ENCODE measurements at regions not wholly inside any gene's neighbourhood (a gene's known extent, or its start where the extent isn't known, plus 50 kb on each side); places are given as distances from the start of the nearest gene placed in this dataset.

DNA sequence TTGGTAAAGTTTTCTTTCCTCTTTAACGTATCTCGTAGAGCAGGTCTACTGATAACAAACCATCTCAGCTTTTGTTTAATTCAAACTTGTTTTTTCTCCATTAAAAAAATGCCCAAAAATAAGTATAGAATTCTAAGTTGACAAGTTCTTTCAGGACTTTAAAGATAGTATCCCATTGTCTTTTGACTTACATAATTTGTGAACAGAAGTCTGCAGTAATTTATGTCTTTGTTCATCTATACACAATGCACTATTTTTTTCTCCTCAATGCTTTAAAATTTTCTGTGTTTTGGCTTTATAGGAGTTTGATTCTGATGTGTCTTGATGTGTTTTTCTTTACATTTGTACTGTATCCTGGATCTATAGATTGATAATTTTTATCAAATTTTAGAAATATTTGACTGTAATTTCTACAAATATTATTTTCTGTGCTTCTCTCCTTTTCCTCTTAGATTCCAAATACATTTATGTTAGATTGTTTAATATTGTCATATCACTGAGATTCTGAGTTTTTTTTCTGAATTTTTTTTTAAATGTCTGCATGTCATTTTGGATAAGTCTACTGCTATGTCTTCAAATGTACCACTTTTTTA, 143.3 kb downstream of the FTCDNL1 start:
- no peak for DNase-seq

GRCh38 chr2:199705538-199705937, 145.5 kb downstream of the FTCDNL1 start:
- no peak for DNase-seq

DNA sequence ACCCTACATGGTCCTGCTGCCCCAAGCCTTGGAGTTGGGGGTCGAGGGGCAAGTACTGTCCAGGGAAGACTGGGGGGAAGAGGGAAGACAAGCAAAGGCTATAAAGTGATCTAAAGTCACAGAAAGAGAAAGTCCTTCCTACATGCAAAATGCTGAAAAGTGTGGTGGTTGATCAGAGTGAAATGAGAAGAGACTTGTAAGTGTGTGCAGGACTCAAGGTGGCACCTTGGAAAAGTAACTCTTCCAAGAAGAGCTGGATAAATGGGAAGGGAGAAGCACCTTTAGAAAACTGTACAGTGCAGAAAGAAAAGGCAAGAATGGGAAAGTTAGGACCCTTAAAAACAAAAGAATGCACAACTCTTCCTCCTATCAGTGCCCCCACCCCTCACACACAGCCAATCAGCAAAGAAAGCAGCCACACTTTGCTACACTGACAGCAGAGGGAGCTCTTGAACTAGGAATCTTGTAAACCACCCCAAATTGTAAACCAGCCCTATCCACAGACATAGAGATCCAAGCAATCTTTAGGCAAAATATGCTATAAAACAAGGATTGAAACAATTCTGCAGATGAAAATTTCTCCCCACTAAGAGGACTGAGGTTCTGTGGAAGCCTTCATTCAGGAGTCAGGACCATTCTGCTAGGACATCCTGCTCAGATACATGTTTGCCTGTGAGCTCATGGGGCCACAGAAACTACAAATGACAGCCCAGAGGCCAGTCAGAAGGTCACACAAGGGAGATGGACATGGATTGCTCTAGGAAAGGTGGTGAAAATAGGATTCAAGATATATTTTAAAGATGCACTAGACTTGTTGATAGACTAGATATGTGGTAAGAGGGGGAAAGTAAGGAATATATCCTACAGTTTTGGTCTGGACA, 146.4 kb downstream of the FTCDNL1 start:
- DNase-seq, result no peak

GRCh38 chr2:199703199-199703598, 147.8 kb downstream of the FTCDNL1 start:
- DNase-seq, result no peak

DNA sequence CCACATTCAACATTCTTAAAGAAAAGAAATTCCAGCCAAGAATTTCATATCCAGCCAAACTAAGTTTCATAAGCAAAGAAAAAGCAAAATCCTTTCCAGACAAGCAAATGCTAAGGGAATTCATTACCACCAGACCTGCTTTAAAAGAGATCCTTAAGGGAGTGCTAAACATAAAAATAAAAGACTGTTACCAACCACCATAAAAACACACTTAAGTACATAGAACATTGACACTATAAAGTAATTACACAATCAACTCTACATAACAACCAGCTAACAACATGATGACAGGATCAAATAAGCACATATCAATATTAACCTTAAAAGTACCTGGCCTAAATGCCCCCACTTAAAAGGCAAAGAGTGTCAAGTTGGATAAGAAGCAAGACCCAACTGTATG, 153.5 kb downstream of the FTCDNL1 start:
- DNase-seq, result no peak

GRCh38 chr2:199696048-199696447, 154.9 kb downstream of the FTCDNL1 start:
- DNase-seq, result no peak

DNA sequence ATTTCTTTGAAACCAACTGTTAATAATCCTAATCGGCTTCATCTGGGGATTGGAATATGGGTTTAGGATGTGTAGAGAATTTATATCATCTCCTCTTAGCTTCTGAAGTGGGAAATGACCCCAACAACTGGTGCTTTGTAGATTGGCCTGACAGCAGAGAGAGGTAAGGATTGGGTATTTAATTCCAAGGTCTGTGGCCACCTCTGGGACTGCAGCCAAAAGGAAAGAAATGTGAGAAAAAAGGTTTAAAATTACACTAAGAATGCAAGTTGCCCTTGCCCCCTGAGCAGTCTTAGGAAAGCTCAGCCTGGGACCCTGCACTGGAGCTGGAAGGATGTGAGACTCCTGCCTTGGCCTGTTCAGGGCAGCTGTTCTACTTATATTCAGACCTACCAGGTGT, 157.1 kb downstream of the FTCDNL1 start:
- DNase-seq, result no peak

- no peak for DNase-seq
Observed at GRCh38 chr2:199692489-199692888, 158.5 kb downstream of the FTCDNL1 start.

- DNase-seq, result no peak
Observed at GRCh38 chr2:199690225-199690624, 160.8 kb downstream of the FTCDNL1 start.

GRCh38 chr2:199685669-199686068, 165.3 kb downstream of the FTCDNL1 start:
- DNase-seq, result no peak

- no peak for DNase-seq
Observed at GRCh38 chr2:199684832-199685231, 166.2 kb downstream of the FTCDNL1 start.

DNA sequence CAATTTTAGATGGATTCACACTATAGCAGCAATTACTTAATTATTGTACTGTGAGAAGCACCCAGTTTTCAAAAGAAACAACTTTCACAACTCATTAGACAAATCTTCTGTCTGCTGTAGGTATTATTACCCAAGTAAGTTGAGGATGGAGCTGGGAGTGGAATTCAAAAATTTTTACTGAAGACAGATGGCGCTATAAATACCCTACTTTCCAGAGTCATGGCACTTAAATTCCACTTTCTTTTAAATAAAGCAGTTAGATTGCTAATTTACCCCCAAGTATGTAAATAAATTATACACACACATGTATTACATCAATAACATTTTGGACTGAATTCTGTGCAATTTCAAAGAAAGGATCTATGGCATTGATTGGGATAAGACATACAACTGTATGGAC, 166.8 kb downstream of the FTCDNL1 start:
- no peak for DNase-seq

DNA sequence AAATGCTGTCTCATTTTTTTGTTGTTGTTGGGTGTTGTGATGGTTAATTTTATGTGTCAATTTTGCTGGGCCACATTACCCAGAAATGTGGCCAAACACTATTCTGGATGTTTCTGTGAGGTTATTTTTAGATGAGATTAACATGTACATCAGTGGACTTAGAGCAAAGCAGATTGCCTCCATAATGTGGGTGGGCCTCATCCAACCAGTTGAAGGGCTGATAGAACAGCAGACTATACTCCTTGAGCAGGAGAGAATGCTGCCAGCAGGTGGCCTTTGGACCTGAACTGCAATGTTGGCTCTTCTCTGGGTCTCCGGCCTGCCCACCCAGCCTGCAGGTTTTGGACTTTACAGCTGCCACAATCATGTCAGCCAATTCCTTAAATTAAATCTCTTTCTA, 169.0 kb downstream of the FTCDNL1 start:
- DNase-seq, result no peak

DNA sequence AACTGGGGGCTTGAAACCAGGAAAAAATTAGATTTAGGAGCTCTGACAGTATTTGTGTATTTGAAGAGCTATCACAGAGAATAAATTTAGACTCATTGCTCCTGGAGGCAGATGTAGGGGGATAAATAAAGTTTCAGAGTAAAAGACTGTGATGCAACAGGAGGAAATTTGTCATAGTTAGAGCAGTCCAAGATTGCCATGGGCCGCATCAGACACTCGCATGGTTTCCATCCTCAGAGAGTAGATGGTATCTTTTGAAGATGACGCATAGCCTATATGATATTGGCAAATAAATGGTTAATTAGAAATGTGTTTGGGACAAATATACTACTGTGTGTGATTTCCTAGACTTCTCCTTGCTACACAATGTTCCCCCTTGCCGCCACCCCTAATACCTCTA, 170.5 kb downstream of the FTCDNL1 start:
- no peak for DNase-seq

DNA sequence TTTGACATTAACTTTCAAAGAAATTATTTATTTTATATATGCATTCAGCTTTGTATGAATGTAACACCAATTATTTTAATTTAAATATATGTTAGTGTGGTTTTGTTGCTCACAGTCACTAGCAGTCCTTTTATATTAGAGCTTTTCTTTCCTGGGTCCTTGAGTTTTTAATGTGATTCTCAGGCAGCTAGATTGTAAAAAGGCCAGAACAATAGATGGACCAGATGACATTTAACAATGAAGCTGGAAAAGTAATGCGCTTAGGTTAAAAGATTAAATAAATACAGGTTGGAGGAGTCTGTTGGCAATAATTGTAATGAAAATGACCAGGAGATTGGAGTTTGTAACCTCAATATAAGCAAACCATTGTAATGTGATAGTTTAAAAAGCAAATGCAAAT, 171.1 kb downstream of the FTCDNL1 start:
- DNase-seq, result no peak

DNA sequence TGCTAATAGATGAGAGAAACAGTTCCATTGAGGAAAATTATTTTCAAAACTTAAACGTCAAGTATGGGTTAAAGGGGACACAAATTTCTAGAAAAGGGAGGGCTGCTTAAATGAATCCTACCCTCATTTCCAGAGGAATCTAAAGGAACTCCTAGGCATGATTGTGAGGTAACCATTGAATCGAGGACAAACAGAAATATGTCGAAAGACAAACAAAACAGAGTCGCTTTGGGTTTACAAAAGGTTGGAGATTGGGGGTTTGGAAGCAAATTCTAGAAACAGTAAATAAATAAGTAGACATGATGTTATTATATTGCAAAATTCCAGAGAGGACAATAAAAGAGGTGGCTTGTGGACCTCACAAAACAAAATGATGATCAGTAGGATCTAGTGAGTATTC, 173.1 kb downstream of the FTCDNL1 start:
- no peak for DNase-seq

- DNase-seq, result no peak
Observed at GRCh38 chr2:199668645-199669044, 182.3 kb downstream of the FTCDNL1 start.

GRCh38 chr2:199663157-199663556, 187.8 kb downstream of the FTCDNL1 start:
- no peak for DNase-seq

DNA sequence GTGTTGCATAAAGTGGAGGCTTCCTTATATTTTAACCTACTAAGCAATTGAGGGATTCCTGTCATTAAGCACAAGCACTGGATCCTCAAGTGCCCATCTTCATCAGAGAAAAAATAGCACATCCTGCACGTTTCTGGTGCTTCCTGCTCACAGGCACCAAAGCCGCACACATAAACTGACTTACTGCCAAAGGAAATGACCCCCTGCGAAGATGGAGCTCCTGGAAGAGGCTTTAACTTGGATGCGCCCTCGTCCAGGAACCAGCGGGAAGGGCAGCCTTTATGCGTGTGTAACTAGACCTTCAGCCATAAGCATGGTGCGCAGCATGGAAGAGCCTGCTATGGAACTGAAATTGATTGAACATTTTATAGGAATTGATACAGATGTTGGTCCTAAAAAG, 188.7 kb downstream of the FTCDNL1 start:
- no peak for DNase-seq

DNA sequence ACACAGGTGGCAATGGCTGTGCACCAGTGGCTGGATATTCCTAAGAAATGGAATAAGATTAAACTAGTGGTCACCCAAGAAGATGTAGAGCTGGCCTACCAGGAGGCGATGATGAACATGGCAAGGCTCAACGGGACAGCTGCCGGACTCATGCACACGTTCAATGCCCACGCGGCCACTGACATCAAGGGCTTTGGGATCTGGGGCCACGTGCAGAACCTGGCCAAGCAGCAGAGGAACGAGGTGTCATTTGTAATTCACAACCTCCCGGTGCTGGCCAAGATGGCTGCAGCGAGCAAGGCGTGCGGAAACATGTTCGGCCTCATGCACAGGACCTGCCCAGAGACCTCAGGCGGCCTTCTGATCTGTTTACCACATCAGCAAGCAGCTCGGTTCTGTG, 190.8 kb downstream of the FTCDNL1 start:
- DNase-seq, result no peak

DNA sequence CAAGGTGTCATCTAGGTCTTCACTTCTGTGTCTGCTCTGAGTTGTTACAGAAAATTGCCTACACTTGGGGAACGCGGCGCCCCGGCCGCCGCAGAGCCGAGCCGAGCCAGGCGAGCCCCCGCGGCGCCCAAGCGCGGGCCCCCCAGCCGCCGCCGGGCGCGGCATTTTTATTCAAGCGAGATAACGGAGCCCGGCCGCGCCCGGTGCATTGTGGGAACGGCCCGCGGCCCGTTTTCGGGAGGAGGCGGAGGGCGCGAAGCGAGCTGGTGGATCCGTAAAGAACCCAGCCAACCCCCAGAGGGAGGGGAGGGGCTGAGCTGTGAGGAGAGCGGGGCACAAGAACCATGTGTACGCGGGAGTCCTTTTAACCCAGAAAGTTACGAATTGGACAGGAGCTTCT, 191.8 kb downstream of the FTCDNL1 start:
- no peak for DNase-seq

- DNase-seq, result no peak
Observed at GRCh38 chr2:199646439-199646838, 188.7 kb upstream of the SATB2 start.

DNA sequence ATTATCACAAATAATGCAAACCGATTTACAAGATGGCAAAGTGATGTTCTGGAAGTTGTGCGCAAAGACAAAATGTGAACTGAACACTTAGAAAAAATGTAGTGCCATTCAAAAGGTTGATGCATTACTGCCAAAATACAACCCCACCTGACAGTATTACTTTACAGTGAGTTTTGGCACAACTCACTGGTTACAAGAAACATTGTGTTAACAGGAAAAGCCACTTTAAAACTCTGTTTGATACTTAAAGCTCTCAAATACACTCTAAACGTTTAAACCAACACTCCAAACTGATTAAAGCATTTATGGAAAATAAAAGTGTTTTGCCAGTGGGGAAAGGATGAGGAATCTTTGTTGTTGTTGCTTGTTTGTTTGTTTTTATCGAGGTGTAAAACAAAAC, 173.4 kb upstream of the SATB2 start:
- DNase-seq, result no peak

- no peak for DNase-seq
Observed at GRCh38 chr2:199629301-199629700, 171.6 kb upstream of the SATB2 start.

GRCh38 chr2:199627417-199627816, 169.7 kb upstream of the SATB2 start:
- no peak for DNase-seq
